WERI-Rb-1 (cell line): ENCODE measurements at regions not wholly inside any gene's neighbourhood (a gene's known extent, or its start where the extent isn't known, plus 50 kb on each side); places are given as distances from the start of the nearest gene placed in this dataset.

Experiments used
- DNase-seq: peaks from one replicate; pipeline ENCODE4 v3.0.0-alpha.2; 2020
- H3K27ac ChIP-seq: fragments of 250-450 bp; sonication (Bioruptor Pico); 2 replicates; pipeline ENCODE4 v1.5.1; 2020; ENCODE audit warnings: mild to moderate bottlenecking, moderate library complexity
- H3K27me3 ChIP-seq: fragments of 250-450 bp; sonication (Bioruptor Pico); 2 replicates; pipeline ENCODE4 v1.5.1; 2021; ENCODE audit warnings: mild to moderate bottlenecking, low read depth, moderate library complexity; ENCODE audit not compliant: insufficient read depth, severe bottlenecking
- H3K36me3 ChIP-seq: fragments of 250-450 bp; sonication (Bioruptor Pico); 2 replicates; pipeline ENCODE4 v1.5.1; 2020; ENCODE audit warnings: mild to moderate bottlenecking, moderate library complexity
- H3K4me3 ChIP-seq: 2 replicates; pipeline ENCODE4 v1.5.1; 2011; ENCODE audit warnings: low read depth, mild to moderate bottlenecking, control low read depth, low read length
- H3K9me3 ChIP-seq: fragments of 250-450 bp; sonication (Bioruptor Pico); 2 replicates; pipeline ENCODE4 v1.5.1; 2021; ENCODE audit warnings: mild to moderate bottlenecking, moderate library complexity; ENCODE audit not compliant: severe bottlenecking
- TF ChIP-seq, protein P1 (sequence below): IDR thresholded peaks from 2 replicates; pipeline ENCODE4 v1.5.1; 2011; ENCODE audit warnings: low read depth, mild to moderate bottlenecking, control low read depth, inconsistent platforms, low read length

DNA sequence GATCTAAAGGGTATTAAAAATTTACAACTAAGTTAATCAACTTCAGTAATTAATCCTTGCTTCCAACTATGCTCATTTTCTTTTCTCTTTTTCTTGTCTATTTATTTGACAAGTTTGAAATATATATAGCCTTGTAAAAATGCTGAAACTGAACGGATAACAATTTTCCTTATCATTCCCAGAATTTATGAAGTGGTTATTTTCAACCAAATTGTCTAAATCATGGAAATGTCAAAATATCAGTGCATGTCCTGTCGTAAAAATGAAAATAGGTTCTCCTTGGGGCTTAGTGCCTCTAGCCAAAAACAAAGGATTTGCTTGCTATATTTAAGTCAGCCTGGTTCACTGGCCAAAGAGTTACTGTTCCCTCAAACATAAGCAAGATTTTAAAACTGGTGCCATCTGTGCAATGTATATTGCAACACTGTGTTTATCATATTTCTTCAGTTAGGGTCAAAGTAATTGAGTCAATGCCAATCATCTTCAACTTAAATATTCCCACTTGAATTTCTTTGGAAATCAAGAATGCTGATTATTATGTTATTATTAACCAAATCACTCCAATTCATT, 798.3 kb downstream of the MAT2B start:
- Histone ChIP-seq H3K36me3 (no peaks in the 10 kb centered on the region), H3K4me3 (no peak overlapping the region), H3K9me3 (no peaks in the 10 kb centered on the region), H3K27me3 (no peaks in the 10 kb centered on the region), H3K27ac (no peak overlapping the region)
- TF ChIP-seq, protein P1, sequence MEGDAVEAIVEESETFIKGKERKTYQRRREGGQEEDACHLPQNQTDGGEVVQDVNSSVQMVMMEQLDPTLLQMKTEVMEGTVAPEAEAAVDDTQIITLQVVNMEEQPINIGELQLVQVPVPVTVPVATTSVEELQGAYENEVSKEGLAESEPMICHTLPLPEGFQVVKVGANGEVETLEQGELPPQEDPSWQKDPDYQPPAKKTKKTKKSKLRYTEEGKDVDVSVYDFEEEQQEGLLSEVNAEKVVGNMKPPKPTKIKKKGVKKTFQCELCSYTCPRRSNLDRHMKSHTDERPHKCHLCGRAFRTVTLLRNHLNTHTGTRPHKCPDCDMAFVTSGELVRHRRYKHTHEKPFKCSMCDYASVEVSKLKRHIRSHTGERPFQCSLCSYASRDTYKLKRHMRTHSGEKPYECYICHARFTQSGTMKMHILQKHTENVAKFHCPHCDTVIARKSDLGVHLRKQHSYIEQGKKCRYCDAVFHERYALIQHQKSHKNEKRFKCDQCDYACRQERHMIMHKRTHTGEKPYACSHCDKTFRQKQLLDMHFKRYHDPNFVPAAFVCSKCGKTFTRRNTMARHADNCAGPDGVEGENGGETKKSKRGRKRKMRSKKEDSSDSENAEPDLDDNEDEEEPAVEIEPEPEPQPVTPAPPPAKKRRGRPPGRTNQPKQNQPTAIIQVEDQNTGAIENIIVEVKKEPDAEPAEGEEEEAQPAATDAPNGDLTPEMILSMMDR = no peak
- DNase-seq = no peak

DNA sequence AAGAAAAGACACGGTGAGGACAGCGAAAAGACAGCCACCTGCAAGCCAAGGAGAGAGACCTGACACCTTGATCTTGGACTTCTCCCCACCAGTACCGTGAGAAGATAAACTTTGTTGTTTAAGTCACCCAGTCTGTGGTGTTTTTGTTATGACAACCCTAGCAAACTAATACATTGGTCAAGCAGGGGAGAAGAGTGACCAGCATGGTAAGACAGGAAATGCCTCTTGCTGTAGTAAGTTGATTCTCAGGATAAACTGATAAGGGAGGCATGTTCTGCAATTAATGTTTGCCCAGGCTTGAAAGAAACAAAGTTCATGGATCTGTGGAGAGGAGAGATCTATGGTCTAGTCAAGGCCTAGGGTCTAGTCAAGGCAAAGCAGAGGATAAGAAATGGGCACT, 801.2 kb downstream of the MAT2B start:
- Histone ChIP-seq H3K9me3 (no peaks in the 10 kb centered on the region), H3K4me3 (no peak overlapping the region), H3K27ac (no peak overlapping the region), H3K36me3 (no peaks in the 10 kb centered on the region), H3K27me3 (no peaks in the 10 kb centered on the region)
- TF ChIP-seq, protein P1 = no peak
- no peak for DNase-seq

DNA sequence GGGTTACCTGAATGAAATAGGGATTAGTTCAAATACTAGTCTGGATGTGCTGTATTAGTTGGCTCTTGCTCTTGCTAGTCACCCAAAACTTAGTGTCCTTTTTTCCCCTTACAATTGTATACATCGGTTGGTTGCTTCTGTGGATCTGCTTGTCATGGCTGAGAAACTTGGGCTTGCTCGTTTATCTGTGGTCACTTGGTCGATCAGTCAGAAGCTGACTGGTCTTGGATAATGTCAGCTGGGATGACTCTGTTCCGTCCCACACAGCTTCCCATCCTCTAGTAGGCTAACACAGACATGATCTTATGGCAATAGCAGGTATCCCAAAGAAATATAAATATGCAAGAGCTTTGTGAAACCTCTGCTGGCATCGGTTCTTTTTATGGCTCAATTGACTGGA, 807.4 kb downstream of the MAT2B start:
- Histone ChIP-seq H3K27ac (no peak overlapping the region), H3K4me3 (no peak overlapping the region), H3K9me3 (no peaks in the 10 kb centered on the region), H3K27me3 (no peaks in the 10 kb centered on the region), H3K36me3 (no peaks in the 10 kb centered on the region)
- TF ChIP-seq, protein P1 = no peak
- DNase-seq = no peak

DNA sequence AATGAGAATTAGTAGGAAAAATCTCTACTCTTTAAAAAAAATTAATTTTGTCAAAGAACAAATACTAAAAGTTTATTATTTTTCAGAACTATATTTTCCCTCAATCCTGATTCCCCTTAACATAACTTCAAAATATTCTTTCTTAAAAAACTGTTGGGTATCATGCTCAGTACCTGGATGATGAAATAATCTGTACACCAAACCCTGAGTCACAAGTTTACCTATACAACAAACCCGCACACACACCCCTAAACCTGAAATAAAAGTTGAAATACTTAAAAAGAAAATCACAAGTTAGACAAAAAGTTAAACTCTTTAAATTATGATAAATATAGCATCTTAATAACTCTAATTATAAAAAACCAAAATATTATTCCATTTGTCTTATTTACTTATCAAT, 812.3 kb downstream of the MAT2B start:
- Histone ChIP-seq H3K4me3 (no peak overlapping the region), H3K36me3 (no peaks in the 10 kb centered on the region), H3K27me3 (no peaks in the 10 kb centered on the region), H3K9me3 (no peaks in the 10 kb centered on the region), H3K27ac (no peak overlapping the region)
- TF ChIP-seq, protein P1 = no peak
- DNase-seq = no peak

DNA sequence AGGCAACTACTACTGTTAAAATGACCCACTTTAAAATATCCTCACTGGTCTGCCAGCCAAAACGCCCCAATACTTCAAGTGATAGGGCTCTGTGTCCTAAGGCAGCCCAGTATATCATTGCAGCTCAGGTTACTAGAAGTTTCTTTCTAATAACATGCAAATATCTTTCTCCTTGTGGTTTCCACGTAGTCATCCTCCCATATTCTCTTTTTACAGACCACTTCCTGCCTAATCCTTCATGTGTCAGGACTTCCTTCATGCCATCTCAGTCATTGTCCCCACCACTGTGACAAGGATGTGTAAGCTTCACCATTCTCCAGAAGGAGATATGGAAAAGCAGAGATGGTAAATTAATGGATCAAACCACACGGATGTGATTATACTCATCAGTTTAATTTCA, 813.7 kb downstream of the MAT2B start:
- no peaks in the 10 kb centered on the region for H3K27me3 ChIP-seq
- TF ChIP-seq, protein P1 = no peak
- no peak for DNase-seq

DNA sequence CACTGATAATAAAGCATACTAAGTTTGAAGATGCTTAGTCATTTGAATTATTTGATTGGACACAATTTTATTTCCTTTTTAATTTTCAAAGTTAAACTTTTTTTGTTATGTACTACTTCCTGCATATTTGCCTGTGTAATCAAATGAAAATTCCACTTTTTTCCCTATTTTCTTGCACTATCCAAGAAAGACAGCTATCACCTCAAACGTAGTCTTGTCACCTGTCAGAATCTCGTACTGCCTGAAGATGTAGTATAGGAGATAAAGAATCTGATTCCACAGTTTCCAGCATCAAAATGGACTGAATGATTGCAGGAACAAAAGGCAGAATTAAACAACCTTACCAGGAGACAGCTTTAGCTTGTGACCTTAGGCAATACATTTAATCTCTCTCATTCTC, 818.8 kb downstream of the MAT2B start:
- Histone ChIP-seq H3K9me3 (peaks cover 4% of the 10 kb centered on the region), H3K4me3 (no peak overlapping the region), H3K36me3 (no peaks in the 10 kb centered on the region), H3K27ac (no peak overlapping the region), H3K27me3 (no peaks in the 10 kb centered on the region)
- TF ChIP-seq, protein P1 = no peak
- no peak for DNase-seq

More for the DNA sequence above, 813.7 kb downstream of the MAT2B start:
- H3K27ac ChIP-seq = no peak overlapping the region
- H3K36me3 ChIP-seq = no peaks in the 10 kb centered on the region
- no peak overlapping the region for H3K4me3 ChIP-seq
- H3K9me3 ChIP-seq = no peaks in the 10 kb centered on the region
